ENCODE measurements at regions not wholly inside any gene's neighbourhood (a gene's known extent, or its start where the extent isn't known, plus 50 kb on each side); places are given as distances from the start of the nearest gene placed in this dataset.

GRCh38 chr14:42980419-42980818 lies 1373.7 kb downstream of the LRFN5 start:
- TF ChIP-seq, protein P1, sequence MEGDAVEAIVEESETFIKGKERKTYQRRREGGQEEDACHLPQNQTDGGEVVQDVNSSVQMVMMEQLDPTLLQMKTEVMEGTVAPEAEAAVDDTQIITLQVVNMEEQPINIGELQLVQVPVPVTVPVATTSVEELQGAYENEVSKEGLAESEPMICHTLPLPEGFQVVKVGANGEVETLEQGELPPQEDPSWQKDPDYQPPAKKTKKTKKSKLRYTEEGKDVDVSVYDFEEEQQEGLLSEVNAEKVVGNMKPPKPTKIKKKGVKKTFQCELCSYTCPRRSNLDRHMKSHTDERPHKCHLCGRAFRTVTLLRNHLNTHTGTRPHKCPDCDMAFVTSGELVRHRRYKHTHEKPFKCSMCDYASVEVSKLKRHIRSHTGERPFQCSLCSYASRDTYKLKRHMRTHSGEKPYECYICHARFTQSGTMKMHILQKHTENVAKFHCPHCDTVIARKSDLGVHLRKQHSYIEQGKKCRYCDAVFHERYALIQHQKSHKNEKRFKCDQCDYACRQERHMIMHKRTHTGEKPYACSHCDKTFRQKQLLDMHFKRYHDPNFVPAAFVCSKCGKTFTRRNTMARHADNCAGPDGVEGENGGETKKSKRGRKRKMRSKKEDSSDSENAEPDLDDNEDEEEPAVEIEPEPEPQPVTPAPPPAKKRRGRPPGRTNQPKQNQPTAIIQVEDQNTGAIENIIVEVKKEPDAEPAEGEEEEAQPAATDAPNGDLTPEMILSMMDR (IDR thresholded peaks at IDR 0.05), result no peak
- TF ChIP-seq POLR2A (IDR thresholded peaks at IDR 0.05; ENCODE audit: low read length) (no peak), EP300 (IDR thresholded peaks at IDR 0.05) (no peak), REST (IDR thresholded peaks at IDR 0.05) (no peak), KDM1A (IDR thresholded peaks at IDR 0.05; ENCODE audit: low read depth) (no peak), MAFK (IDR thresholded peaks at IDR 0.05; ENCODE audit: partially characterized antibody) (no peak), HMGXB4 (CRISPR knock-in tag; IDR thresholded peaks at IDR 0.05; ENCODE audit: borderline replicate concordance) (no peak), HDAC2 (IDR thresholded peaks at IDR 0.05) (no peak), JUN (IDR thresholded peaks at IDR 0.05) (no peak), RCOR1 (IDR thresholded peaks at IDR 0.05; ENCODE audit: low read depth, low read length) (no peak), PHF8 (IDR thresholded peaks at IDR 0.05; ENCODE audit: borderline replicate concordance, low read depth) (no peak)
- TF ChIP-seq, protein P2, sequence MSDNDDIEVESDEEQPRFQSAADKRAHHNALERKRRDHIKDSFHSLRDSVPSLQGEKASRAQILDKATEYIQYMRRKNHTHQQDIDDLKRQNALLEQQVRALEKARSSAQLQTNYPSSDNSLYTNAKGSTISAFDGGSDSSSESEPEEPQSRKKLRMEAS (IDR thresholded peaks at IDR 0.05), result no peak
